Spleen (tissue), 11 donors: ENCODE measurements at regions not wholly inside any gene's neighbourhood (a gene's known extent, or its start where the extent isn't known, plus 50 kb on each side); places are given as distances from the start of the nearest gene placed in this dataset.

Experiments
- DNase-seq: peaks from one replicate; pipeline ENCODE4 v3.0.0-alpha.2; 2020
- H3K27ac ChIP-seq, 8 donors: fragments of 200-600 bp; sonication (generic) in 7 of 8; 1 replicate in 4 of 8; 2 replicates in 4 of 8; pipeline versions ENCODE4 v1.5.0 to v1.8.0; 2016 to 2021; ENCODE audit warnings: inconsistent platforms in 4 of 8, mild to moderate bottlenecking in 4 of 8, moderate library complexity in 1 of 8
- H3K27me3 ChIP-seq, 7 donors: fragments of 200-600 bp; sonication (generic) in 6 of 7; replicated peaks in 1 of 7; 1 replicate in 4 of 7; 2 replicates in 3 of 7; pipeline versions ENCODE4 v1.5.0 to v1.8.0; 2016 to 2021; ENCODE audit warnings: inconsistent platforms in 3 of 7, mild to moderate bottlenecking in 1 of 7
- H3K36me3 ChIP-seq, 6 donors: fragments of 200-600 bp; sonication (generic) in 5 of 6; 1 replicate in 4 of 6; 2 replicates in 2 of 6; pipeline versions ENCODE4 v1.5.0 to v1.8.0; 2016 to 2021; ENCODE audit warnings: inconsistent platforms in 2 of 6
- H3K4me1 ChIP-seq, 6 donors: fragments of 200-600 bp; sonication (generic) in 5 of 6; 1 replicate in 3 of 6; 2 replicates in 3 of 6; pipeline versions ENCODE4 v1.5.0 to v1.8.0; 2016 to 2021; ENCODE audit warnings: inconsistent platforms in 3 of 6
- H3K4me3 ChIP-seq, 8 donors: fragments of 200-600 bp; sonication (generic) in 7 of 8; 1 replicate in 4 of 8; 2 replicates in 4 of 8; pipeline versions ENCODE4 v1.5.0 to v1.8.0; 2016 to 2021; ENCODE audit warnings: inconsistent platforms in 4 of 8, mild to moderate bottlenecking in 4 of 8, moderate library complexity in 2 of 8
- H3K9me3 ChIP-seq, 8 donors: fragments of 200-600 bp; sonication (generic) in 7 of 8; 1 replicate in 4 of 8; 2 replicates in 4 of 8; pipeline versions ENCODE4 v1.5.0 to v1.8.0; 2016 to 2021; ENCODE audit warnings: inconsistent platforms in 4 of 8
- POLR2A ChIP-seq, 3 donors: fragments of 450-650 bp; IDR thresholded peaks; one replicate each; pipeline ENCODE4 v1.5.1; 2017; ENCODE audit warnings: antibody characterized with exemption in 3 of 3, mild to moderate bottlenecking in 1 of 3
- POLR2AphosphoS5 ChIP-seq, 3 donors: sonication (generic); formaldehyde crosslinking; IDR thresholded peaks; one replicate each; pipeline ENCODE4 v1.5.1; 2017; ENCODE audit warnings: antibody characterized with exemption in 3 of 3
- WGBS, 5 donors: extraction: QIAGEN DNeasy Blood & Tissue Kit in 3 of 5; methylation state at CpG; one replicate each; pipeline versions ENCODE4 v1.1.5 to v1.1.7; 2013 to 2018; 5-methylcytosine and 5-hydroxymethylcytosine counted together
- intact Hi-C: fragments of 100-400 bp; cut with DNase I; formaldehyde crosslinking; loops from one replicate; pipeline ENCODE4 v1.15.0; 2023; ENCODE audit warnings: low total_unique reads
- TF ChIP-seq, protein P1 (sequence below), 11 experiments: fragments of 200-600 bp in 7 of 11; fragments of 450-650 bp in 4 of 11; sonication (generic) in 4 of 11; IDR thresholded peaks in 8 of 11; conservative IDR thresholded peaks in 3 of 11; 1 replicate in 7 of 11; 2 replicates in 4 of 11; pipeline versions ENCODE4 v1.4.0 to v1.8.0; 2016 to 2021; ENCODE audit warnings: antibody characterized with exemption in 11 of 11, inconsistent platforms in 4 of 11, mild to moderate bottlenecking in 1 of 11
- donor health status: healthy with polysubstance abuse.
- donor health status: DM: no; HTN: no; CAD: no; lungs with moderate emphysema.
- donor health status: DM: no; HTN: no; CAD: no.
- donor health status: Bipolar disorder and iron deficiency.
- donor health status: healthy.
- donor health status: DM: no; HTN: no; CAD: no.
- donor health status: DM: yes; HTN: yes; CAD: no.

- Histone ChIP-seq H3K4me3 (no peak overlapping the region), H3K9me3 (no peaks in the 10 kb centered on the region), H3K27ac (no peak overlapping the region), H3K4me1 (no peaks in the 10 kb centered on the region), H3K36me3 (no peaks in the 10 kb centered on the region), H3K27me3 (no peaks in the 10 kb centered on the region)
- TF ChIP-seq, protein P1, sequence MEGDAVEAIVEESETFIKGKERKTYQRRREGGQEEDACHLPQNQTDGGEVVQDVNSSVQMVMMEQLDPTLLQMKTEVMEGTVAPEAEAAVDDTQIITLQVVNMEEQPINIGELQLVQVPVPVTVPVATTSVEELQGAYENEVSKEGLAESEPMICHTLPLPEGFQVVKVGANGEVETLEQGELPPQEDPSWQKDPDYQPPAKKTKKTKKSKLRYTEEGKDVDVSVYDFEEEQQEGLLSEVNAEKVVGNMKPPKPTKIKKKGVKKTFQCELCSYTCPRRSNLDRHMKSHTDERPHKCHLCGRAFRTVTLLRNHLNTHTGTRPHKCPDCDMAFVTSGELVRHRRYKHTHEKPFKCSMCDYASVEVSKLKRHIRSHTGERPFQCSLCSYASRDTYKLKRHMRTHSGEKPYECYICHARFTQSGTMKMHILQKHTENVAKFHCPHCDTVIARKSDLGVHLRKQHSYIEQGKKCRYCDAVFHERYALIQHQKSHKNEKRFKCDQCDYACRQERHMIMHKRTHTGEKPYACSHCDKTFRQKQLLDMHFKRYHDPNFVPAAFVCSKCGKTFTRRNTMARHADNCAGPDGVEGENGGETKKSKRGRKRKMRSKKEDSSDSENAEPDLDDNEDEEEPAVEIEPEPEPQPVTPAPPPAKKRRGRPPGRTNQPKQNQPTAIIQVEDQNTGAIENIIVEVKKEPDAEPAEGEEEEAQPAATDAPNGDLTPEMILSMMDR (IDR thresholded peaks at IDR 0.05 in 8 of 11, conservative IDR thresholded peaks at IDR 0.05 in 3 of 11): no peak
- TF ChIP-seq POLR2A (IDR thresholded peaks at IDR 0.05) (no peak), POLR2AphosphoS5 (IDR thresholded peaks at IDR 0.05) (no peak)
- intact Hi-C loops: no loop called here
- WGBS, 5 donors: 75 to 89% (median 79%) methylated on average over 3 of the region's 3 CpGs
- DNase-seq: no peak
Observed at GRCh38 chr4:35506161-35506560, 738.2 kb downstream of the ARAP2 start.

GRCh38 chr4:35511851-35512250 lies 732.5 kb downstream of the ARAP2 start:
- intact Hi-C loops: no loop called here
- H3K4me3 ChIP-seq: no peak overlapping the region
- no peaks in the 10 kb centered on the region for H3K36me3 ChIP-seq
- DNase-seq: no peak
- H3K27ac ChIP-seq: no peak overlapping the region
- TF ChIP-seq, protein P1 (IDR thresholded peaks at IDR 0.05 in 8 of 11, conservative IDR thresholded peaks at IDR 0.05 in 3 of 11): no peak
- no peaks in the 10 kb centered on the region for H3K27me3 ChIP-seq
- WGBS, 5 donors: 78 to 90% (median 86%) methylated on average over 4 of the region's 4 CpGs
- H3K9me3 ChIP-seq: no peaks in the 10 kb centered on the region
- no peaks in the 10 kb centered on the region for H3K4me1 ChIP-seq

DNA sequence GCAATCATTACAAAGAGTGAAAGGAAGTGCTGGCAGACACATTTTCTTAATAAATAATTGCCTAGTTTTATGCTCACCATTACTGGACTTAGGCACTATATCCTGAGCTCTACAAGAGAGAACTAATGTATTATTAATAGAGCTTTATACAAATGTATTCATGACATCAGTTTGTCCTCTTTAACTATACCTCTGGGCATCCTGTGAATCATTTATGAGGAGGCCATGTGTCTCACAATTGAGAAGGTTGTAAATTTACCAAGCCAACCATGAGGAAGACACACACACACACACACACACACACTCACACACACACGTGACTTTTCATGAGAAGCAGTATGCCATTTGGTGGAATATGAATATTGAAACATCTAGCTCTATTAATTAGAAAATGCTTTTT lies 728.2 kb downstream of the ARAP2 start:
- WGBS, 5 donors: 74 to 86% (median 77%) methylated on average over 1 of the region's 1 CpG
- intact Hi-C loops: no loop called here
- Histone ChIP-seq H3K27me3 (no peaks in the 10 kb centered on the region), H3K36me3 (no peaks in the 10 kb centered on the region), H3K4me3 (no peak overlapping the region), H3K4me1 (no peaks in the 10 kb centered on the region), H3K9me3 (no peaks in the 10 kb centered on the region), H3K27ac (no peak overlapping the region)
- TF ChIP-seq, protein P1 (IDR thresholded peaks at IDR 0.05 in 8 of 11, conservative IDR thresholded peaks at IDR 0.05 in 3 of 11): no peak
- TF ChIP-seq POLR2A (IDR thresholded peaks at IDR 0.05) (no peak), POLR2AphosphoS5 (IDR thresholded peaks at IDR 0.05) (no peak)
- DNase-seq: no peak

DNA sequence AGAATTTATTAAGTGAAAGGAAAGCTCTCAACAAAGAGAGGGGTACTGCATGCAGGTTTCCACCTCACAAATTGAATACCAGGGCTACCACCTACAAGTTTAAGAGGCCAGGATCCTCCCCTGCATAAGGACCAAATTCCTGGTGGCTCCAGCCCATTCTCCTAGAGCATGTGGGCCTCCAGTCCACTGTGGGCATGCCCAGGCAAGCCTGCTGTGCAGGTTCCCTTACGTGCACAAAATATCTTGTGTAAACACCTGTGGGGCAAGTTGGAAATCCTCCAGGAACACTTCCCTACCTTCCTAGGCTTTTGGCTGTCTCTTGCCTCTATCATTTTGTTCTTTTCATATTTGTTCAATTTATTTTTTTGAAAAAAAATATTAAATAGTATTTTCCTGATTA lies 724.3 kb downstream of the ARAP2 start:
- H3K27me3 ChIP-seq: no peaks in the 10 kb centered on the region
- no peak for TF ChIP-seq POLR2A (IDR thresholded peaks at IDR 0.05)
- no peak for TF ChIP-seq POLR2AphosphoS5 (IDR thresholded peaks at IDR 0.05)
- TF ChIP-seq, protein P1 (IDR thresholded peaks at IDR 0.05 in 8 of 11, conservative IDR thresholded peaks at IDR 0.05 in 3 of 11): no peak
- no peak overlapping the region for H3K4me3 ChIP-seq
- no peak overlapping the region for H3K27ac ChIP-seq
- no peaks in the 10 kb centered on the region for H3K4me1 ChIP-seq
- DNase-seq: no peak
- H3K9me3 ChIP-seq: no peaks in the 10 kb centered on the region
- 0 to 90% (median 43%) methylated on average over 1 of the region's 1 CpG for WGBS, 5 donors
- intact Hi-C loops: no loop called here
- no peaks in the 10 kb centered on the region for H3K36me3 ChIP-seq
